ENCODE measurements at regions not wholly inside any gene's neighbourhood (a gene's known extent, or its start where the extent isn't known, plus 50 kb on each side); places are given as distances from the start of the nearest gene placed in this dataset.

GRCh38 chr12:127411166-127411915 lies 855.6 kb upstream of the TMEM132C start:
- H3K4me1 ChIP-seq (ENCODE audit: control insufficient read depth in 2 of 2, insufficient read depth in 2 of 2, low read length in 2 of 2), result no peaks in the 10 kb centered on the region
- DNase-seq (ENCODE audit: low read depth in 6 of 9, low spot score in 9 of 9), result no peak
- no peaks in the 10 kb centered on the region for H3K36me3 ChIP-seq (ENCODE audit: control insufficient read depth in 2 of 2, insufficient read depth in 2 of 2, low read length in 1 of 2)
- no peaks in the 10 kb centered on the region for H3K27me3 ChIP-seq (ENCODE audit: control insufficient read depth in 2 of 2, insufficient read depth in 1 of 2, low read length in 1 of 2)
- 94% methylated on average over 7 of the region's 7 CpGs for WGBS
- H3K27ac ChIP-seq (ENCODE audit: low read depth in 1 of 2, low read length in 1 of 2), result no peak overlapping the region
- H3K9me3 ChIP-seq (ENCODE audit: control insufficient read depth in 2 of 2, insufficient read depth in 1 of 2, low read length in 1 of 2), result no peaks in the 10 kb centered on the region
- no peak overlapping the region for H3K4me3 ChIP-seq (ENCODE audit: low read length in 2 of 2)

GRCh38 chr12:127411981-127412380 lies 855.0 kb upstream of the TMEM132C start:
- Histone ChIP-seq H3K4me1 (ENCODE audit: control insufficient read depth in 2 of 2, insufficient read depth in 2 of 2, low read length in 2 of 2) (no peaks in the 10 kb centered on the region), H3K36me3 (ENCODE audit: control insufficient read depth in 2 of 2, insufficient read depth in 2 of 2, low read length in 1 of 2) (no peaks in the 10 kb centered on the region), H3K9me3 (ENCODE audit: control insufficient read depth in 2 of 2, insufficient read depth in 1 of 2, low read length in 1 of 2) (no peaks in the 10 kb centered on the region), H3K27me3 (ENCODE audit: control insufficient read depth in 2 of 2, insufficient read depth in 1 of 2, low read length in 1 of 2) (no peaks in the 10 kb centered on the region), H3K27ac (ENCODE audit: low read depth in 1 of 2, low read length in 1 of 2) (no peak overlapping the region), H3K4me3 (ENCODE audit: low read length in 2 of 2) (no peak overlapping the region)
- DNase-seq (ENCODE audit: low read depth in 6 of 9, low spot score in 9 of 9), result no peak
- 95% methylated on average over 11 of the region's 11 CpGs for WGBS

- Histone ChIP-seq H3K36me3 (ENCODE audit: control insufficient read depth in 2 of 2, insufficient read depth in 2 of 2, low read length in 1 of 2) (no peaks in the 10 kb centered on the region), H3K27me3 (ENCODE audit: control insufficient read depth in 2 of 2, insufficient read depth in 1 of 2, low read length in 1 of 2) (no peaks in the 10 kb centered on the region), H3K4me1 (ENCODE audit: control insufficient read depth in 2 of 2, insufficient read depth in 2 of 2, low read length in 2 of 2) (no peaks in the 10 kb centered on the region), H3K9me3 (ENCODE audit: control insufficient read depth in 2 of 2, insufficient read depth in 1 of 2, low read length in 1 of 2) (no peaks in the 10 kb centered on the region), H3K4me3 (ENCODE audit: low read length in 2 of 2) (no peak overlapping the region), H3K27ac (ENCODE audit: low read depth in 1 of 2, low read length in 1 of 2) (no peak overlapping the region)
- DNase-seq (ENCODE audit: low read depth in 6 of 9, low spot score in 9 of 9), result no peak
- 91% methylated on average over 4 of the region's 4 CpGs for WGBS
Observed at GRCh38 chr12:127412866-127413265, 854.1 kb upstream of the TMEM132C start.

- H3K4me3 ChIP-seq (ENCODE audit: low read length in 2 of 2), result no peak overlapping the region
- DNase-seq (ENCODE audit: low read depth in 6 of 9, low spot score in 9 of 9), result no peak
- H3K27ac ChIP-seq (ENCODE audit: low read depth in 1 of 2, low read length in 1 of 2), result no peak overlapping the region
- no peaks in the 10 kb centered on the region for H3K4me1 ChIP-seq (ENCODE audit: control insufficient read depth in 2 of 2, insufficient read depth in 2 of 2, low read length in 2 of 2)
- H3K9me3 ChIP-seq (ENCODE audit: control insufficient read depth in 2 of 2, insufficient read depth in 1 of 2, low read length in 1 of 2), result no peaks in the 10 kb centered on the region
- H3K36me3 ChIP-seq (ENCODE audit: control insufficient read depth in 2 of 2, insufficient read depth in 2 of 2, low read length in 1 of 2), result no peaks in the 10 kb centered on the region
- H3K27me3 ChIP-seq (ENCODE audit: control insufficient read depth in 2 of 2, insufficient read depth in 1 of 2, low read length in 1 of 2), result no peaks in the 10 kb centered on the region
- 74% methylated on average over 8 of the region's 8 CpGs for WGBS
Observed at GRCh38 chr12:127414186-127414585, 852.8 kb upstream of the TMEM132C start.

- Histone ChIP-seq H3K27me3 (ENCODE audit: control insufficient read depth in 2 of 2, insufficient read depth in 1 of 2, low read length in 1 of 2) (no peaks in the 10 kb centered on the region), H3K27ac (ENCODE audit: low read depth in 1 of 2, low read length in 1 of 2) (no peak overlapping the region), H3K36me3 (ENCODE audit: control insufficient read depth in 2 of 2, insufficient read depth in 2 of 2, low read length in 1 of 2) (no peaks in the 10 kb centered on the region), H3K4me3 (ENCODE audit: low read length in 2 of 2) (no peak overlapping the region), H3K4me1 (ENCODE audit: control insufficient read depth in 2 of 2, insufficient read depth in 2 of 2, low read length in 2 of 2) (no peaks in the 10 kb centered on the region), H3K9me3 (ENCODE audit: control insufficient read depth in 2 of 2, insufficient read depth in 1 of 2, low read length in 1 of 2) (no peaks in the 10 kb centered on the region)
- DNase-seq (ENCODE audit: low read depth in 6 of 9, low spot score in 9 of 9), result no peak
- 91% methylated on average over 2 of the region's 2 CpGs for WGBS
Observed at GRCh38 chr12:127414636-127415035, 852.3 kb upstream of the TMEM132C start.

GRCh38 chr12:127416796-127417195 lies 850.2 kb upstream of the TMEM132C start:
- Histone ChIP-seq H3K36me3 (ENCODE audit: control insufficient read depth in 2 of 2, insufficient read depth in 2 of 2, low read length in 1 of 2) (no peaks in the 10 kb centered on the region), H3K4me1 (ENCODE audit: control insufficient read depth in 2 of 2, insufficient read depth in 2 of 2, low read length in 2 of 2) (no peaks in the 10 kb centered on the region), H3K27ac (ENCODE audit: low read depth in 1 of 2, low read length in 1 of 2) (no peak overlapping the region), H3K9me3 (ENCODE audit: control insufficient read depth in 2 of 2, insufficient read depth in 1 of 2, low read length in 1 of 2) (no peaks in the 10 kb centered on the region), H3K4me3 (ENCODE audit: low read length in 2 of 2) (no peak overlapping the region), H3K27me3 (ENCODE audit: control insufficient read depth in 2 of 2, insufficient read depth in 1 of 2, low read length in 1 of 2) (no peaks in the 10 kb centered on the region)
- whole genome bisulfite sequencing, result 89% methylated on average over 3 of the region's 3 CpGs
- no peak for DNase-seq (ENCODE audit: low read depth in 6 of 9, low spot score in 9 of 9)

GRCh38 chr12:127419111-127419510 lies 847.9 kb upstream of the TMEM132C start:
- Histone ChIP-seq H3K9me3 (ENCODE audit: control insufficient read depth in 2 of 2, insufficient read depth in 1 of 2, low read length in 1 of 2) (no peaks in the 10 kb centered on the region), H3K4me1 (ENCODE audit: control insufficient read depth in 2 of 2, insufficient read depth in 2 of 2, low read length in 2 of 2) (no peaks in the 10 kb centered on the region)

GRCh38 chr12:127421614-127422013 lies 845.4 kb upstream of the TMEM132C start:
- Histone ChIP-seq H3K9me3 (ENCODE audit: control insufficient read depth in 2 of 2, insufficient read depth in 1 of 2, low read length in 1 of 2) (no peaks in the 10 kb centered on the region), H3K36me3 (ENCODE audit: control insufficient read depth in 2 of 2, insufficient read depth in 2 of 2, low read length in 1 of 2) (no peaks in the 10 kb centered on the region), H3K27ac (ENCODE audit: low read depth in 1 of 2, low read length in 1 of 2) (no peak overlapping the region), H3K27me3 (ENCODE audit: control insufficient read depth in 2 of 2, insufficient read depth in 1 of 2, low read length in 1 of 2) (no peaks in the 10 kb centered on the region), H3K4me1 (ENCODE audit: control insufficient read depth in 2 of 2, insufficient read depth in 2 of 2, low read length in 2 of 2) (no peaks in the 10 kb centered on the region), H3K4me3 (ENCODE audit: low read length in 2 of 2) (no peak overlapping the region)
- no peak for DNase-seq (ENCODE audit: low read depth in 6 of 9, low spot score in 9 of 9)
- WGBS, result 88% methylated on average over 5 of the region's 5 CpGs

More at GRCh38 chr12:127419111-127419510, 847.9 kb upstream of the TMEM132C start:
- Histone ChIP-seq H3K27ac (ENCODE audit: low read depth in 1 of 2, low read length in 1 of 2) (no peak overlapping the region), H3K4me3 (ENCODE audit: low read length in 2 of 2) (no peak overlapping the region), H3K27me3 (ENCODE audit: control insufficient read depth in 2 of 2, insufficient read depth in 1 of 2, low read length in 1 of 2) (no peaks in the 10 kb centered on the region), H3K36me3 (ENCODE audit: control insufficient read depth in 2 of 2, insufficient read depth in 2 of 2, low read length in 1 of 2) (no peaks in the 10 kb centered on the region)
- no peak for DNase-seq (ENCODE audit: low read depth in 6 of 9, low spot score in 9 of 9)
- WGBS, result 89% methylated on average over 2 of the region's 2 CpGs

GRCh38 chr12:127422935-127423566 lies 843.9 kb upstream of the TMEM132C start:
- Histone ChIP-seq H3K36me3 (ENCODE audit: control insufficient read depth in 2 of 2, insufficient read depth in 2 of 2, low read length in 1 of 2) (no peaks in the 10 kb centered on the region), H3K9me3 (ENCODE audit: control insufficient read depth in 2 of 2, insufficient read depth in 1 of 2, low read length in 1 of 2) (no peaks in the 10 kb centered on the region), H3K4me3 (ENCODE audit: low read length in 2 of 2) (no peak overlapping the region), H3K27ac (ENCODE audit: low read depth in 1 of 2, low read length in 1 of 2) (no peak overlapping the region), H3K27me3 (ENCODE audit: control insufficient read depth in 2 of 2, insufficient read depth in 1 of 2, low read length in 1 of 2) (no peaks in the 10 kb centered on the region), H3K4me1 (ENCODE audit: control insufficient read depth in 2 of 2, insufficient read depth in 2 of 2, low read length in 2 of 2) (no peaks in the 10 kb centered on the region)
- DNase-seq (ENCODE audit: low read depth in 6 of 9, low spot score in 9 of 9), result no peak
- WGBS, result 95% methylated on average over 9 of the region's 9 CpGs
